GM12878 (cell line): ENCODE measurements at regions not wholly inside any gene's neighbourhood (a gene's known extent, or its start where the extent isn't known, plus 50 kb on each side); places are given as distances from the start of the nearest gene placed in this dataset.
A peak's percentile ranks its signal among the peaks of the same experiment; 100 is the strongest.

Experiments
- ATAC-seq: fragments of 200-7000 bp; cut with Tn5 transposase; 3 replicates; pipeline ENCODE4 v1.9.1; 2020; ENCODE audit warnings: mild to moderate bottlenecking, moderate library complexity
- BruUV-seq: library from RNA; stranded (reverse); fragments of 400-500 nt; replicated peaks from 2 replicates; lab custom pipeline; 2021; lab: Mats Ljungman, UMichigan
- CTCF ChIA-PET: fragments of 300-600 bp; sonication (Branson Sonifier 250); formaldehyde crosslinking; extraction: SDS; loops from one replicate; lab custom pipeline; 2021; ENCODE audit warnings: inconsistent platforms; lab: Yijun Ruan, JAX
- POLR2A ChIA-PET: fragments of 350-600 bp; formaldehyde crosslinking; extraction: SDS; loops from one replicate; lab custom pipeline; 2021; ENCODE audit warnings: inconsistent platforms; lab: Charles Lee
- RAD21 ChIA-PET: fragments of 300-600 bp; sonication (Branson Sonifier 250); formaldehyde crosslinking; loops from one replicate; lab custom pipeline; 2023; ENCODE audit warnings: antibody characterized with exemption; ENCODE audit not compliant: unreplicated experiment; lab: Charles Lee
- SMC1A ChIA-PET: fragments of 300-600 bp; sonication (Branson Sonifier 250); formaldehyde crosslinking; loops from one replicate; lab custom pipeline; 2023; ENCODE audit not compliant: unreplicated experiment, uncharacterized antibody; lab: Charles Lee
- DNase-seq: peaks from one replicate; pipeline ENCODE4 v3.0.0-alpha.2; 2011; ENCODE audit warnings: low read depth, low spot score
- FAIRE-seq: peaks from 3 replicates; lab custom pipeline; 2011; peaks lifted over from hg19 to GRCh38; lab: Jason Lieb, UNC
- H2AFZ ChIP-seq: 2 replicates; pipeline ENCODE4 v1.6.0; 2011; ENCODE audit warnings: low read depth, low read length, control low read depth; ENCODE audit not compliant: control insufficient read depth
- H3K27ac ChIP-seq: 2 replicates; pipeline ENCODE4 v1.5.1; 2011; ENCODE audit warnings: control low read depth; ENCODE audit not compliant: control insufficient read depth, insufficient read depth
- H3K27me3 ChIP-seq, 2 experiments: replicated peaks in 1 of 2; 2 replicates each; pipeline versions ENCODE4 v1.6.0 to v1.6.1; 2011; ENCODE audit warnings: low read length in 1 of 2; ENCODE audit not compliant: control insufficient read depth in 2 of 2, insufficient read depth in 2 of 2
- H3K36me3 ChIP-seq, 2 experiments: 2 replicates each; pipeline ENCODE4 v1.5.1; 2011; ENCODE audit warnings: low read length in 1 of 2; ENCODE audit not compliant: control insufficient read depth in 2 of 2, insufficient read depth in 2 of 2
- H3K4me1 ChIP-seq: 2 replicates; pipeline ENCODE4 v1.6.1; 2011; ENCODE audit warnings: mild to moderate bottlenecking, low read length, moderate library complexity, mixed read lengths; ENCODE audit not compliant: control insufficient read depth, insufficient read depth
- H3K4me2 ChIP-seq: 2 replicates; pipeline ENCODE4 v1.6.0; 2011; ENCODE audit warnings: control low read depth; ENCODE audit not compliant: control insufficient read depth, insufficient read depth
- H3K4me3 ChIP-seq: fragments of 200-600 bp; sonication (generic); 2 replicates; pipeline ENCODE4 v1.5.1; 2016
- H3K79me2 ChIP-seq: 2 replicates; pipeline ENCODE4 v1.6.0; 2011; ENCODE audit warnings: low read length; ENCODE audit not compliant: control insufficient read depth, insufficient read depth
- H3K9ac ChIP-seq: 2 replicates; pipeline ENCODE4 v1.8.0; 2011; ENCODE audit warnings: low read length, control low read depth, mixed read lengths; ENCODE audit not compliant: control insufficient read depth, insufficient read depth
- H3K9me3 ChIP-seq: replicated peaks from 3 replicates; pipeline ENCODE4 v1.5.1; 2011; ENCODE audit warnings: mild to moderate bottlenecking, low read length; ENCODE audit not compliant: control insufficient read depth, insufficient read depth
- H4K20me1 ChIP-seq: 2 replicates; pipeline ENCODE4 v1.6.0; 2011; ENCODE audit not compliant: control insufficient read depth, insufficient read depth
- BRCA1 ChIP-seq: IDR thresholded peaks from 2 replicates; pipeline ENCODE4 v1.6.1; 2011; ENCODE audit warnings: low read depth, low read length, improper control_type of control experiment
- CEBPB ChIP-seq, 2 experiments: fragments of 150-350 bp in 1 of 2; IDR thresholded peaks; 2 replicates each; pipeline ENCODE4 v1.6.1; 2012 to 2014; ENCODE audit warnings: low read depth in 2 of 2, low read length in 2 of 2, borderline replicate concordance in 1 of 2, inconsistent platforms in 1 of 2
- MEF2A ChIP-seq: IDR thresholded peaks from 2 replicates; pipeline ENCODE4 v1.6.1; 2011; ENCODE audit warnings: low read depth, mild to moderate bottlenecking, low read length, moderate library complexity; ENCODE audit not compliant: insufficient read depth
- POLR2AphosphoS2 ChIP-seq: IDR thresholded peaks from 2 replicates; pipeline ENCODE4 v1.6.1; 2011; ENCODE audit warnings: low read depth, mild to moderate bottlenecking, low read length, improper control_type of control experiment, moderate library complexity
- RAD21 ChIP-seq: IDR thresholded peaks from 2 replicates; pipeline ENCODE4 v1.6.1; 2011; ENCODE audit warnings: mild to moderate bottlenecking, low read depth, low read length, moderate library complexity; ENCODE audit not compliant: insufficient read depth
- SP1 ChIP-seq: IDR thresholded peaks from one replicate; pipeline ENCODE4 v1.6.1; 2011; ENCODE audit warnings: low read depth, low read length
- SREBF2 ChIP-seq: IDR thresholded peaks from 2 replicates; pipeline ENCODE4 v1.6.1; 2012; ENCODE audit warnings: mild to moderate bottlenecking, low read length
- SUZ12 ChIP-seq: fragments of 200-600 bp; sonication (generic); IDR thresholded peaks from one replicate; pipeline ENCODE4 v1.6.1; 2018; ENCODE audit warnings: antibody characterized with exemption, mild to moderate bottlenecking; ENCODE audit not compliant: unreplicated experiment
- TCF3 ChIP-seq: IDR thresholded peaks from 2 replicates; pipeline ENCODE4 v1.6.1; 2012; ENCODE audit warnings: low read depth, mild to moderate bottlenecking, low read length, borderline replicate concordance; ENCODE audit not compliant: insufficient read depth
- ZNF622 ChIP-seq: fragments of 450-650 bp; IDR thresholded peaks from 2 replicates; pipeline ENCODE4 v1.6.1; 2017; ENCODE audit warnings: mild to moderate bottlenecking, inconsistent platforms
- WGBS: methylation state at CpG from one replicate; pipeline ENCODE4 v1.1.6; 2016; ENCODE audit warnings: low lambda C conversion rate; ENCODE audit not compliant: insufficient replicate concordance, insufficient coverage; ENCODE audit errors: missing lambda C conversion rate; 5-methylcytosine and 5-hydroxymethylcytosine counted together
- in situ Hi-C: fragments of 300-500 bp; cut with MboI; formaldehyde crosslinking; loops from 9 replicates; pipeline ENCODE4 v1.14.3; 2018; ENCODE audit warnings: mixed read lengths
- intact Hi-C: fragments of 100-400 bp; cut with micrococcal nuclease; formaldehyde crosslinking; loops from one replicate; pipeline ENCODE4 v1.14.2; 2022; ENCODE audit not compliant: unreplicated experiment
- TF ChIP-seq, protein P1 (sequence below): IDR thresholded peaks from 2 replicates; pipeline ENCODE4 v1.6.1; 2011; ENCODE audit warnings: borderline replicate concordance, low read depth, mild to moderate bottlenecking, moderate library complexity, low read length; ENCODE audit not compliant: insufficient read depth, poor library complexity, severe bottlenecking
- TF ChIP-seq, protein P2 (sequence below): IDR thresholded peaks from 2 replicates; pipeline ENCODE4 v1.6.1; 2011; ENCODE audit warnings: mild to moderate bottlenecking, low read depth, low read length, moderate library complexity; ENCODE audit not compliant: insufficient replicate concordance

DNA sequence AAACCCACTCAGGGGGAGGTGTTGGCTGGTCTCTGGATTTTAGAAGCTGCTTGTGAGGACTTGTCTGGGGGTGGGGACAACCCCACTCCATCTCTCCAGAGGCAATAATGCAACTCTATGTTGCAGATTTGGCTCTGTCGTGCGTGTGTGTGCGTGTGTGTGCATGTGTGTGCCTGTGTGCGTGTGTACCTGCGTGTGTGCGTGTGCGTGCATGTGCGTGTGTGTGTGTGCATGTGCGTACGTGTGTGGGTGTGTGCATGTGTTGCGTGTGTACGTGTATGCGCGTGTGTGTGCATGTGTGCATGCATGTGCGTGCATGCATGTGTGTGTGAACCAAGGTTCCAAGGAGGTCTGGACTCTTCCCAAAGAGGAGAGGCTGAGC is 120.4 kb upstream of the LHX1 start:
- intact Hi-C loops (no loop called here), in situ Hi-C loops (no loop called here)
- WGBS: 77% methylated on average over 14 of the region's 15 CpGs
- Histone ChIP-seq H4K20me1 (no peaks in the 10 kb centered on the region), H3K4me3 (no peak overlapping the region), H3K36me3 (no peaks in the 10 kb centered on the region), H3K79me2 (no peaks in the 10 kb centered on the region), H3K9ac (no peak overlapping the region), H3K4me1 (no peaks in the 10 kb centered on the region), H3K9me3 (no peaks in the 10 kb centered on the region), H3K4me2 (no peak overlapping the region), H2AFZ (no peak overlapping the region)
- ChIA-PET CTCF (no interaction called here), POLR2A (no interaction called here), SMC1A (no interaction called here), RAD21 (no interaction called here)
- no peak for ATAC-seq
- DNase-seq: no peak
- no peak for FAIRE-seq
- BruUV-seq: no TSS peak
- TF ChIP-seq SP1: no peak
- TF ChIP-seq, protein P1, sequence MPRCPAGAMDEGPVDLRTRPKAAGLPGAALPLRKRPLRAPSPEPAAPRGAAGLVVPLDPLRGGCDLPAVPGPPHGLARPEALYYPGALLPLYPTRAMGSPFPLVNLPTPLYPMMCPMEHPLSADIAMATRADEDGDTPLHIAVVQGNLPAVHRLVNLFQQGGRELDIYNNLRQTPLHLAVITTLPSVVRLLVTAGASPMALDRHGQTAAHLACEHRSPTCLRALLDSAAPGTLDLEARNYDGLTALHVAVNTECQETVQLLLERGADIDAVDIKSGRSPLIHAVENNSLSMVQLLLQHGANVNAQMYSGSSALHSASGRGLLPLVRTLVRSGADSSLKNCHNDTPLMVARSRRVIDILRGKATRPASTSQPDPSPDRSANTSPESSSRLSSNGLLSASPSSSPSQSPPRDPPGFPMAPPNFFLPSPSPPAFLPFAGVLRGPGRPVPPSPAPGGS: peak; percentile 99
- TF ChIP-seq BRCA1: no peak
- TF ChIP-seq SREBF2: no peak
- TF ChIP-seq SUZ12: no peak
- TF ChIP-seq, protein P2, sequence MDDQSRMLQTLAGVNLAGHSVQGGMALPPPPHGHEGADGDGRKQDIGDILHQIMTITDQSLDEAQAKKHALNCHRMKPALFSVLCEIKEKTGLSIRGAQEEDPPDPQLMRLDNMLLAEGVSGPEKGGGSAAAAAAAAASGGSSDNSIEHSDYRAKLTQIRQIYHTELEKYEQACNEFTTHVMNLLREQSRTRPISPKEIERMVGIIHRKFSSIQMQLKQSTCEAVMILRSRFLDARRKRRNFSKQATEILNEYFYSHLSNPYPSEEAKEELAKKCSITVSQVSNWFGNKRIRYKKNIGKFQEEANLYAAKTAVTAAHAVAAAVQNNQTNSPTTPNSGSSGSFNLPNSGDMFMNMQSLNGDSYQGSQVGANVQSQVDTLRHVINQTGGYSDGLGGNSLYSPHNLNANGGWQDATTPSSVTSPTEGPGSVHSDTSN: peak; percentile 66
- no peak for TF ChIP-seq POLR2AphosphoS2
- no peak for TF ChIP-seq RAD21
- TF ChIP-seq ZNF622: no peak
- TF ChIP-seq TCF3: peak; percentile 76; the same call in 1 of the 2 replicates
- no peak for TF ChIP-seq CEBPB (IDR thresholded peaks at IDR 0.05; ENCODE audit: borderline replicate concordance in 1 of 2, low read depth in 2 of 2, low read length in 2 of 2)
- no peak for TF ChIP-seq MEF2A
- TF ChIP-seq, all 136 proteins: peak for 3
- peaks cover 0 to 5% of the 10 kb centered on the region in 2 experiments; a peak in 3 of 4 replicates for H3K27me3 ChIP-seq
- H3K27ac ChIP-seq: no peak overlapping the region
